GM15510 (cell line): ENCODE measurements at regions not wholly inside any gene's neighbourhood (a gene's known extent, or its start where the extent isn't known, plus 50 kb on each side); places are given as distances from the start of the nearest gene placed in this dataset.

Source experiments
- POLR2A ChIP-seq: IDR thresholded peaks from 3 replicates; pipeline ENCODE4 v1.6.1; 2011; ENCODE audit warnings: borderline replicate concordance; ENCODE audit not compliant: insufficient read length; ENCODE audit errors: extremely low read depth

DNA sequence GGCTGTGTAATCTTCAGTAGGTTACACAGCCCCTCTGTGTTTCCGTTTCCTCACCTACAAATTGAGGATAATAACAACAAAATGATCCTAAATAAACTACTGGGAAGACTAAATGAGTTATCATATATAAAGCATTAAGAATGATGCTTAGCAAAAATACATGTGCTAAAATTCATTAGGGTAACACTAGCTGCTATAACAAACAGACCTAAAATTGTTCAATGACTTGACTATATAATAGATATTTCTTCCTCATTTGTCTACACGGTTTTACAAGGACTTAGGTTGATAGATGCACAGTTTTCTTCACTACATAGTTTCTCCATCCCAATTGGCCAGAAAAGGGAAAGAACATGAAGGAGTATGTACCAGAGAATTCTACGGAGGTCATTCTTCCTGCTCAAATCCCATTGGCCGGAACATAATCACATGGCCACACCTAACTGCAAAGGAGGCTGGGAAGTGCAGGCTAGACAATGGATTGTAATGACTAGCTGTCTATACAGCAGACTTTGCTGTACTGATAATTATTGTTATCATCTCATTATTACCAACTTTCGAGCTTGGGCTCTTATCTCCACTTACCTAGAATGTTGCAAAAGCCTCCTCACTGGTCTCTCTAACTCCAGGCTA is 223.5 kb upstream of the NUDT4 start:
- TF ChIP-seq POLR2A: no peak

- TF ChIP-seq POLR2A: no peak
Measured at GRCh38 chr12:93154753-93155480, 222.8 kb upstream of the NUDT4 start.

DNA sequence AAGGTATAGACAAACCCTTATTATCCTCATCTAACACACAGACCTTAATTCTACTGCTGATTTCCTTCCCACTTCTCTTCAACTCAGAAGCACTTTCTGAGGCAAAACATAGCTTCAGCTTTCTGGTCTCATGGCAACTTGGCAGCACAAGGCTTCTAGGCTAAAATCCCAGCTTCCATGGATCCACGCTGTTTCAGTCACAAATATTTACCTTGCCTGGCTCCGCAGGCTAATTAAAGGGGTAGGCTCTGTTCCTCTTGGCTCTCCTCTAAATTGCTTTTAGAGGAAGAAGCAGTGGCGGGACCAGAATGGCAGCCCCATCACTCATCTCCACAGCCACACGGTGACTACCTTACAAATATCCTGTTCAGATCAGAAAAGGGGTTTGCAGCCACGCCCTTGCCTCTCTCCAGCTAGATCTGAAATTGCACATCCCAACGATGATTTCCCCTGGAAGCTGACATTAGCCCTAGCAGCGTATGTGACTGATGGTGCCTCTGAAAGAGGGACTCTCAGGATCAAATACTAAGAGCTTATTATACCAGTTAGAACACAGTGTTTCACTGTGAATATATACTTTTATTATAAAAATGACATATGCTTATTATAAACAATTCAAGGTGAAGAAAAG is 221.5 kb upstream of the NUDT4 start:
- no peak for TF ChIP-seq POLR2A

DNA sequence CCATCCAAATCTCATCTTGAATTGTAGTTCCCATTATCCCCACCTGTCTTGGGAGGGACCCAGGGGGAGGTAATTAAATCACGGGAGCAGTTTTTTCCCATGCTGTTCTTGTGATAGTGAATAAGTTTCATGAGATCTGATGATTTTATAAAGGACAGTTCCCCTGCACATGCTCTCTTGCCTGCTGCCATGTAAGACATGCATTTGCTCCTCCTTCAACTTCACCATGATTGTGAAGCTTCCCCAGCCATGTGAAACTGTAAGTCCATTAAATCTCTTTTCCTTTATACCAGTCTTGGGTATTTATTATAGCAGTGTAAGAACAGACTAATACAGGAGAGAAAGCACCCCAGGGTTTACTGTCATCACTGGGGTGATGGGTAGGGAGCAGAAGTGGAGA is 220.4 kb upstream of the NUDT4 start:
- no peak for TF ChIP-seq POLR2A

DNA sequence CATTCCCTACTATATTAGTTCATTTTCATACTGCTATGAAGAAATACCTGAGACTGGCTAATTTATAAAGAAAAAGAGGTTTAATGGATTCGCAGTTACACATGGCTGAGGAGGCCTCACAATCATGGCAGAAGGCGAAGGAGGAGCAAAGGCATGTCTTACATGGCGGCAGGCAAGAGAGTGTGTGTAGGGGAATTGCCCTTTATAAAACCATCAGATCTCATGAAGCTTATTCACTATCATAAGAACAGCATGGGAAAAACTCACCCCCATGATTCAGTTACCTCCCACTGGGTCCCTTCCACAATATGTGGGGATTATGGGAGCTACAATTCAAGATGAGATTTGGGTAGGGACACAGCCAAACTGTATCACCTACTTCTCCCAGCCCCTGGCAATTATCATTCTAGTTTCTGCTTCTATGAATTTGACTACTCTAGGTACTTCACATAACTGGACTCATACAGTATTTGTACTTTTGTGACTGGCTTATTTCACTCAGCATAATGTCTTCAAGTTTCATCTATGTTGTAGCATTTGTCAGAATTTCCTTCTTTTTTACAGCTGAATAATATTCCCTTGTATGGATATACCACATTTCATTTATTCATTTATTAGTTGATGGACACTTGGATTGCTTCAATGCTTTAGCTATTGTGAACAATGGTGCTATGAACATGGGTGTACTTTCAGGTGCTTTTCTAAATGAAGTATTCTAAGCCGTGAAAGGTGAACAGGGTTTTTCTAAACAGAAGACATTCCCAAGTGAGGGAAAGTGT is 219.5 kb upstream of the NUDT4 start:
- TF ChIP-seq POLR2A: no peak

DNA sequence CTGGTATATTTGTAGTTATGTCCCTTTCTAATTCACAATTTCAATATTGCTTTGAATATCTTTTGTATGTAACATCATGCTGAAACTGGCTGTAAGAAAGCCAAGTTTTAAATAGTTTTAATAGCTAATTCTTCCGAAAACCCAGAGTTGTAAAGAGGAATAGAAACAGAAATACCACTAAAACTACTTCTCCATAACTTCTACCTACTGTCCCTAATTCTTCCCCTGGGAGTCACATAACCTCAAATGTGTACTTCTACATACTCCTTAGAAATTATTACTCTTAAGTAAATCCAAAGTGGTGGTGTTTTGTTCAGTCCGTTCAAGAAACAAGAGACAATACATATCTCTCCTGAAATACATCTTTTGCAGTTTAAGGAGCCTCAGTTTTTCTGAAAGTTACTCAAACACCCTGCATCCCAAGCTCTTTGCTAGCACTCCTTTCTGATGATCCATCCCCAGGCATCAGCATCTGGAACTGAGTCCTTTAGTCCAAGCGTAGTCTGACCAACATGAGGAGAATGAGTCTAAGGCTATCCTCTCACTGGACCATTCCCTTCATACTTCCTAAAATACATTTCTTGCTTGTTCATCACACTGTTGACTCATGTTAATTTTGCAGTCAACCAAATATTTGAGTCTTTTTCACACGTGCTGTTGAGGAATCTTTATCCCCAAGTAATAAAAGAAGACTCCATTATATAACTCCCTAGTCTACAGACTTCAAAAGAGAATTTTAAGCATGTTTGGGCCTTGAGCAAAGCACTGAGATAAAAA is 214.3 kb upstream of the NUDT4 start:
- no peak for TF ChIP-seq POLR2A

GRCh38 chr12:93164103-93164880 is 213.4 kb upstream of the NUDT4 start:
- no peak for TF ChIP-seq POLR2A

DNA sequence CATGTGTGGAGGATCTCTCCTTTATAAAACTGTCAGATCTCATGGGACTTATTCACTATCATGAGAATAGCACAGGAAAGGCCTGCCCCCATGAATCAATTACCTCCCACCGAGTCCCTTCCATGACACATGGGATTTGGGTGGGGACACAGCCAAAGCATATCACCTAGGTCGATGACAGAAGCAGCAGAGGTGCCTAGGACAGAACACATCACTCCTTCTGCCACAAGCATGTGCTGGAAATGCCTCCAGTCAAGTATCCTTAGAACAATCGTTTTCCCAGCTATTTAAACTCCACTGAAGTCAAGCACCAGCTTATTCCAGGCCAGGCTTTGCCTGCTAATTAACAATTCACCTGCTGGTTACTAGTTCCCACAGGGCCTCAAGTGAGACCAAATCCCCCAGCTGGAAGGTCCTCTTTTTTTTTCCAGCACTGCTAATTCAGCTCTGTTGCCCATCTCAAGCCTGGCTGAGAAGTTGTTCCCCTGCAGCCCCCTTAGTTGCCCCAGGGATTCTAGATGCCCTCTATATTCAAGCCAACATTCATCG is 212.3 kb upstream of the NUDT4 start:
- no peak for TF ChIP-seq POLR2A

DNA sequence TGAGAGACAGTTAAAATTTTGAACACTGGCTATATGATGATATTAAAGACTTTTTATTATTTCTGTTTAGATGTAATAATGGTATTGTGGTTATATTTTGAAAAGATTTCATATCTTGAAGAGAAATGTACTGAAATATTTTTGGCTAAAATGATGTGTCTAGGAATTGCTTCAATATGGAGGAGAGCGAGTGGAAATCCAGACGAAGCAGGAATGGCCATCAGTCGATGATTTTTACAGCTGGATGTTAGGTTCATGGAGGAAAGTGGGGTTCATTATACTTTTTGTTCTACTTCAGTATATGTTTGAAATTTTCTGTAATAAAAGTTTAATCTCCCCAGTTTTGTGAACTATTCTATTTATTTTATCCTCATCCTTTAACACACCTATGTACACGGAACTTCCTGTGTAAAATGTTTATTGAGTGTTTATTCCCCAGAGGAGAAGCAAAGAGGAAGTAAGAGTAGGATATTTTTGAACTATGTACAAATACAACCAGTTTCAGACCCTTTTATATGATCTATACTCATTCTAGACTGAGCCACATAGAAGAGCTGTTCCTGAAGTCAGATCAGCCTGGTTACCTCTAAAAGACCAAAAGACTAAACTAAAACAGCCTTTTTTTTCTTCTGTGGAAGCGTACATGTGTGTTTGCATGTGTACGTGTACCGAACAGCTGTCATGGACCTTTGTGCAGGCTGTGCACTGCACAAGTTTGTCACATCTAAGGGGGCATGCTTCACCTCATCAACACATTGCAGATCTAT is 211.0 kb upstream of the NUDT4 start:
- TF ChIP-seq POLR2A: no peak

DNA sequence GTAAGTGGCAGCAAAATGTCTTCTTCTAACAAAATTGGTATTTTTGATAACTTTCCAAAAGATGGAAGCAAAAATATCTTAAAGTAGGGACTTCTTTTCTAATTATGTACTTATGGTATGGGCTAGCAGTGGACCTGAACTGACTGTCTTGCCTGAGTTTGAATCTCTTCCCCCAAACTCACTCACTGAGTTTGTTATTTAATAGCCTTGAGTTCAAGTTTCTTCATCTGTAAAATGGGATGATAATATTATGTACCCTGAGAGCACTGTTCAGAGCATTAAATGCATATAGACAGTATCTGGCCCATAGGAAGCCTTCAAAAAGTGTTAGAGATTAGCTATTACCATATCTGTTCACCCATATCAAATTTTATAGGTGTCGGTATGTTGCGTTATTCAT is 210.4 kb upstream of the NUDT4 start:
- TF ChIP-seq POLR2A: no peak

DNA sequence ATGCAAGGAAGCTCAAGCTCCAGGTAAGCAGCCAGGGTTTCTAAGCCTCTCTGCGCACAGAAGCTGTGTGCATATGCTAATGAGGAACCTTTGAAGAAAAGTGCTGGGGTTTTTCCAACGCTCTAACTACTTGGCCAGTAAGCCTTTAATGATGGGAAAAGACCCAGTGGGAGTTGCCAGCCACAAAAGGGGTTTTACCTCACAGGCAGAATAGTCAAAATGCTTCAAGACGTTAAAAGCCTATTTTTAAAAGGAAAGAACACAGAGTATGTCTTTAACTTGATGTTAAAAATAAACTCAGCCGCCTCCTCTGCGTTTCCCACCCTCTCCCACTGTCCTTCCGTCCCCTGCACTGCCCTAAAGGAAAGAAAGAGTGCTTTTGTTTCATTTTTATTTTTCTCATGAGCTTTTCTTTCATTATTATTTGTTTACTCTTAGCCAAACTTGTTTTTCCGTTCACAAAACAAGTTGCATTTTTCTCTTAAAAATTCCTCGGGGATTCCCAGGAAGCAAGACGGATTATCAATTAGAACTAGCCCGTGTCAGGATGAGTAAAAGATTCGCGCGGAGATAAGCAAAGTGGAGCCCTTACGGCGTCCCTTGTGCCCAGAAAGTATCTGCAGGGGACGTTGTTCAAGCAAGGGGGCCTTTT is 209.8 kb upstream of the NUDT4 start:
- TF ChIP-seq POLR2A: no peak

DNA sequence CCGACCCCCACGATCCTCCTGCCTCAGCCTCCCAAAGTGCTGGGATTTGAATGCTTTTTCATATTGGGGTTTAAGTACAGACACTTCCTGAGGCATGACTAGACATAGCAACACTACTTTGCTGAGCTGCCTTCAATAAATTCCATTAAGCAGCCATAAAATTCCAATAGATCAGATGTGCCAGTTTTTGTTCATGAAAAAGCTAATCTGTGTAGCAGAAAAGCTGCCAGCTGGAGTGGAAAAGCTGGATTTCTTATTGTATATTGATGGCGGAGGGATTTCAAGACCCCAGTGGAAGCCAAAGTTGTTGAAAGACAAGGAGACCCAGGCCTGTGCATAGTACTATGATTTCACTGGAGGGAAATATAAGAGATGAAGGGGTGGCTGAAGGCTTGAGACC is 209.0 kb upstream of the NUDT4 start:
- TF ChIP-seq POLR2A: no peak
